H1 (cell line): ENCODE measurements at regions not wholly inside any gene's neighbourhood (a gene's known extent, or its start where the extent isn't known, plus 50 kb on each side); places are given as distances from the start of the nearest gene placed in this dataset.

ENCODE experiments used
- CTCF ChIA-PET: fragments of 300-600 bp; sonication (Branson Sonifier 250); formaldehyde crosslinking; loops from one replicate; lab custom pipeline; 2021; ENCODE audit not compliant: partially characterized antibody; lab: Charles Lee
- POLR2A ChIA-PET: fragments of 300-600 bp; sonication (Branson Sonifier 250); formaldehyde crosslinking; loops from one replicate; lab custom pipeline; 2021; ENCODE audit warnings: inconsistent platforms; ENCODE audit not compliant: partially characterized antibody; lab: Charles Lee
- DNase-seq, 2 experiments: peaks; one replicate each; pipeline versions ENCODE4 v3.0.0 to v3.0.0-alpha.2; 2010 to 2022; ENCODE audit warnings: low spot score in 2 of 2, low read depth in 1 of 2, mixed read lengths in 1 of 2
- FAIRE-seq: peaks from 2 replicates; lab custom pipeline; 2011; peaks lifted over from hg19 to GRCh38; lab: Jason Lieb, UNC
- H2AFZ ChIP-seq: 2 replicates; pipeline ENCODE4 v1.8.1; 2012; ENCODE audit warnings: low read length, inconsistent platforms
- H2AK5ac ChIP-seq: 2 replicates; pipeline ENCODE4 v1.6.1; 2013; ENCODE audit warnings: low read depth, low read length
- H2BK120ac ChIP-seq: replicated peaks from 2 replicates; pipeline ENCODE3; 2013; ENCODE audit warnings: low read depth, low read length, inconsistent platforms
- H2BK12ac ChIP-seq: 2 replicates; pipeline ENCODE4 v1.6.1; 2013; ENCODE audit warnings: low read depth, low read length
- H2BK15ac ChIP-seq: 2 replicates; pipeline ENCODE4 v1.6.1; 2013; ENCODE audit warnings: low read length
- H2BK20ac ChIP-seq: 2 replicates; pipeline ENCODE4 v1.6.1; 2013; ENCODE audit warnings: low read length
- H2BK5ac ChIP-seq: 2 replicates; pipeline ENCODE4 v1.6.1; 2013; ENCODE audit warnings: low read depth, low read length
- H3K14ac ChIP-seq: 2 replicates; pipeline ENCODE4 v1.6.1; 2013; ENCODE audit warnings: inconsistent platforms; ENCODE audit not compliant: insufficient read length
- H3K18ac ChIP-seq: 2 replicates; pipeline ENCODE4 v1.6.1; 2013; ENCODE audit warnings: low read length; ENCODE audit errors: extremely low read depth
- H3K23ac ChIP-seq: 2 replicates; pipeline ENCODE4 v1.6.1; 2013; ENCODE audit warnings: inconsistent platforms; ENCODE audit not compliant: insufficient read length
- H3K23me2 ChIP-seq: 2 replicates; pipeline ENCODE4 v1.6.1; 2013; ENCODE audit warnings: low read depth, low read length
- H3K27ac ChIP-seq: 2 replicates; pipeline ENCODE4 v1.6.1; 2011; ENCODE audit warnings: low read depth, low read length, inconsistent platforms
- H3K27me3 ChIP-seq, 4 experiments: replicated peaks in 1 of 4; 1 replicate in 1 of 4; 2 replicates in 3 of 4; pipeline versions ENCODE4 v1.6.1 to v1.8.1; 2011 to 2013; ENCODE audit warnings: low read length in 3 of 4, mild to moderate bottlenecking in 3 of 4, inconsistent platforms in 2 of 4, mixed read lengths in 2 of 4, moderate library complexity in 1 of 4; ENCODE audit not compliant: control insufficient read depth in 3 of 4, insufficient read depth in 3 of 4; ENCODE audit errors: extremely low read depth in 1 of 4
- H3K36me3 ChIP-seq, 4 experiments: 2 replicates each; pipeline versions ENCODE4 v1.6.1 to v1.8.1; 2011 to 2013; ENCODE audit warnings: mild to moderate bottlenecking in 4 of 4, low read length in 3 of 4, moderate library complexity in 2 of 4, control low read depth in 1 of 4, inconsistent platforms in 1 of 4; ENCODE audit not compliant: insufficient read depth in 4 of 4, control insufficient read depth in 2 of 4
- H3K4ac ChIP-seq: replicated peaks from 2 replicates; pipeline ENCODE3; 2013; ENCODE audit warnings: low read length, low read depth, mixed read lengths, inconsistent platforms; ENCODE audit not compliant: insufficient read length
- H3K4me1 ChIP-seq, 4 experiments: replicated peaks in 1 of 4; 1 replicate in 1 of 4; 2 replicates in 3 of 4; pipeline versions ENCODE4 v1.6.1 to v1.8.1; 2011 to 2013; ENCODE audit warnings: low read length in 3 of 4, inconsistent platforms in 2 of 4, mixed read lengths in 1 of 4; ENCODE audit not compliant: insufficient read depth in 4 of 4, control insufficient read depth in 3 of 4
- H3K4me2 ChIP-seq, 2 experiments: 2 replicates each; pipeline versions ENCODE4 v1.6.1 to v1.8.1; 2011 to 2013; ENCODE audit warnings: low read depth in 2 of 2, low read length in 2 of 2, control low read depth in 1 of 2, inconsistent platforms in 1 of 2, mild to moderate bottlenecking in 1 of 2; ENCODE audit not compliant: insufficient read depth in 1 of 2
- H3K4me3 ChIP-seq, 4 experiments: fragments of 200-600, 300-600 bp in 1 of 4; sonication (generic), shearing (Covaris generic), sonication (Bioruptor Twin) in 1 of 4; 2 replicates each; pipeline versions ENCODE4 v1.5.1 to v1.8.1; 2011 to 2016; ENCODE audit warnings: low read length in 4 of 4, low read depth in 3 of 4, control low read depth in 2 of 4, inconsistent platforms in 2 of 4, mild to moderate bottlenecking in 2 of 4, mixed read lengths in 1 of 4, moderate library complexity in 1 of 4; ENCODE audit not compliant: insufficient read depth in 2 of 4; ENCODE audit errors: extremely low read depth in 1 of 4
- H3K56ac ChIP-seq: replicated peaks from 2 replicates; pipeline ENCODE3; 2013; ENCODE audit warnings: low read depth, mild to moderate bottlenecking, mixed read lengths, low read length, inconsistent platforms; ENCODE audit not compliant: insufficient read length
- H3K79me1 ChIP-seq: 2 replicates; pipeline ENCODE4 v1.6.1; 2013; ENCODE audit warnings: low read depth, low read length, control low read depth
- H3K79me2 ChIP-seq, 2 experiments: 2 replicates each; pipeline versions ENCODE4 v1.6.1 to v1.8.1; 2012 to 2013; ENCODE audit warnings: low read length in 2 of 2, mild to moderate bottlenecking in 2 of 2, inconsistent platforms in 1 of 2; ENCODE audit not compliant: insufficient read depth in 2 of 2, control insufficient read depth in 1 of 2
- H3K9ac ChIP-seq, 4 experiments: replicated peaks in 1 of 4; 1 replicate in 1 of 4; 2 replicates in 3 of 4; pipeline versions ENCODE4 v1.6.1 to v1.8.1; 2011 to 2013; ENCODE audit warnings: low read depth in 3 of 4, low read length in 3 of 4, control low read depth in 2 of 4, mild to moderate bottlenecking in 2 of 4, moderate library complexity in 2 of 4, inconsistent platforms in 1 of 4; ENCODE audit errors: extremely low read depth in 1 of 4
- H3K9me3 ChIP-seq, 2 experiments: 2 replicates each; pipeline versions ENCODE4 v1.6.1 to v1.8.1; 2012 to 2013; ENCODE audit warnings: mild to moderate bottlenecking in 2 of 2, moderate library complexity in 2 of 2, control low read depth in 1 of 2, inconsistent platforms in 1 of 2, low read depth in 1 of 2, low read length in 1 of 2, mixed read lengths in 1 of 2; ENCODE audit not compliant: insufficient read depth in 2 of 2
- H4K20me1 ChIP-seq, 2 experiments: replicated peaks in 1 of 2; 2 replicates each; pipeline versions ENCODE3 to v1.8.1; 2011 to 2013; ENCODE audit warnings: inconsistent platforms in 2 of 2, low read length in 2 of 2, mild to moderate bottlenecking in 1 of 2; ENCODE audit not compliant: insufficient read depth in 2 of 2, control insufficient read depth in 1 of 2
- H4K5ac ChIP-seq: 2 replicates; pipeline ENCODE4 v1.6.1; 2013; ENCODE audit warnings: low read length, low read depth, mixed read lengths, inconsistent platforms; ENCODE audit not compliant: insufficient read length
- H4K8ac ChIP-seq: 2 replicates; pipeline ENCODE4 v1.8.0; 2013; ENCODE audit warnings: mild to moderate bottlenecking, moderate library complexity, low read length, inconsistent platforms; ENCODE audit not compliant: insufficient read depth; ENCODE audit errors: extremely low read depth
- H4K91ac ChIP-seq: replicated peaks from 2 replicates; pipeline ENCODE3; 2013; ENCODE audit warnings: low read length, mixed read lengths, inconsistent platforms; ENCODE audit not compliant: insufficient read length
- CTBP2 ChIP-seq: IDR thresholded peaks from 2 replicates; pipeline ENCODE4 v1.7.0; 2011; ENCODE audit warnings: borderline replicate concordance, mild to moderate bottlenecking, moderate library complexity, mixed read lengths, low read length; ENCODE audit not compliant: insufficient read depth, insufficient read length
- KDM4A ChIP-seq: IDR thresholded peaks from one replicate; pipeline ENCODE4 v1.7.1; 2012; ENCODE audit warnings: low read depth, mild to moderate bottlenecking, moderate library complexity, low read length, inconsistent platforms; ENCODE audit not compliant: severe bottlenecking
- TAF1 ChIP-seq: IDR thresholded peaks from 2 replicates; pipeline ENCODE4 v1.6.1; 2011; ENCODE audit warnings: mild to moderate bottlenecking, low read depth, low read length
- WGBS, 2 experiments: shearing (Covaris generic) in 1 of 2; methylation state at CpG; one replicate each; pipeline versions ENCODE4 v1.1.6 to v1.1.7; 2013 to 2015; ENCODE audit warnings: low lambda C conversion rate in 2 of 2, mixed read lengths in 2 of 2, inconsistent platforms in 1 of 2, low coverage in 1 of 2, missing lambda C conversion rate in 1 of 2; ENCODE audit not compliant: insufficient replicate concordance in 2 of 2, insufficient coverage in 1 of 2, insufficient read length in 1 of 2; ENCODE audit errors: extremely low coverage in 1 of 2, missing lambda C conversion rate in 1 of 2; 5-methylcytosine and 5-hydroxymethylcytosine counted together

- no peak for DNase-seq
- TF ChIP-seq TAF1 (no peak), KDM4A (no peak), CTBP2 (no peak)
Measured at GRCh38 chrX:25178555-25178954, 162.8 kb upstream of the ARX start.

More at GRCh38 chrX:25178555-25178954, 162.8 kb upstream of the ARX start:
- Histone ChIP-seq H3K79me2 (no peaks in the 10 kb centered on the region), H3K56ac (no peak overlapping the region), H3K18ac (no peak overlapping the region), H4K8ac (no peak overlapping the region), H3K9ac (no peak overlapping the region), H3K4me2 (peak overlapping the region; percentile 27 to 47; a peak in 3 of 4 replicates), H2BK5ac (no peak overlapping the region), H3K36me3 (no peaks in the 10 kb centered on the region), H3K4ac (no peak overlapping the region), H3K4me1 (peaks cover 0 to 3% (median 0%) of the 10 kb centered on the region in 4 experiments; a peak in 2 of 7 replicates), H3K79me1 (no peaks in the 10 kb centered on the region), H2AK5ac (no peak overlapping the region), H2BK20ac (no peak overlapping the region), H3K9me3 (no peaks in the 10 kb centered on the region), H3K4me3 (peak overlapping the region in 1 of 4 experiments; percentile 36; a peak in 1 of 8 replicates), H3K27ac (no peak overlapping the region), H2AFZ (no peak overlapping the region), H3K14ac (no peak overlapping the region), H2BK15ac (no peak overlapping the region), H3K23ac (no peak overlapping the region), H3K23me2 (no peaks in the 10 kb centered on the region), H2BK12ac (no peak overlapping the region), H3K27me3 (no peaks in the 10 kb centered on the region), H4K20me1 (no peaks in the 10 kb centered on the region), H4K5ac (no peak overlapping the region), H4K91ac (no peak overlapping the region), H2BK120ac (no peak overlapping the region)
- FAIRE-seq: peak; percentile 76
- WGBS, 2 experiments: 28% methylated on average over 3 of the region's 3 CpGs; no CpG with 5 or more reads in 1 of the 2 experiments
- CTCF ChIA-PET: interaction anchor here (1.2 kb wide), 1 partner anchor 15 kb away, joined by 3 read pairs; no protein-coding TSS in a partner anchor
- POLR2A ChIA-PET: no interaction called here
